HG02981 (cell line): ENCODE measurements at regions not wholly inside any gene's neighbourhood (a gene's known extent, or its start where the extent isn't known, plus 50 kb on each side); places are given as distances from the start of the nearest gene placed in this dataset.

Experiments used
- ATAC-seq: cut with Tn5 transposase; IDR thresholded peaks from one replicate; pipeline ENCODE4 v1.9.1; 2021; ENCODE audit warnings: mild to moderate bottlenecking, moderate library complexity; ENCODE audit not compliant: unreplicated experiment

DNA sequence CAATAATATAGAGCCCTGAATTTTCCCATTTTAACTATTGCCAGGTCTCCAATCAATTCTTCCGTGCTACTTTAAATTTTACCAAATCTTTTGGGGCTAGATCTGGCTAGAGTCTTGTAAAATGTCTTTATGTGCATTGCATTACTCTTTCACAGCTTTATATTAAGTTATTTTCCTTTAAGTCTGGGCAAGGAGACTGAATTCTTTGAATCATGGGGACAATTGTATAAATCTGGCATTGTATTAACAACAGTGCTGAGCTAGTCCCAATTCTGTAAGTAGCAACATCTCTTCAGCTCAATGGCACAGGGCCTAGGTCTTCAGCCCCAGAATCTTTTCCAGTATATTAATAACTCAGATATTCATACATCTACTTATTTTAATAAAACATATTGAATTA, 1080.4 kb upstream of the INTU start:
- ATAC-seq: no peak

DNA sequence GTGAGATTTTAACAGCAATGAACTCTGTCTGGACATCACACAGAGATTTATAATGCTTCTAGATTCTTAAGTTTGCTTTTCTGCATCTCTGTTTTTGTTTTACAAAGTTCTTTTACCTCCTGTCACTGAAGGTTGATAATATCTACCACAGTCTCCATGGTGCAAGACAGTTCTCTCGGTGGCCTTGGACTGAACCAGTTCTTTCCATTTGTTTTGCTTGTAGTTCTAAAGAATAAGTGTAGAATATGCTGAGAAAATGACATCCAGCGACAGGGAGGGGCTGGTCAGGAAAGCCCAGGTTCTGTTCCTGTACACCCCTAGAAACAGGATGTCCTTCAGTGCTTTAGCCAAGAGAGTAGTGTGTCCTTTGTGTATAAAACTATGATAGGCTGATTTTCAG, 1079.5 kb upstream of the INTU start:
- ATAC-seq: no peak

DNA sequence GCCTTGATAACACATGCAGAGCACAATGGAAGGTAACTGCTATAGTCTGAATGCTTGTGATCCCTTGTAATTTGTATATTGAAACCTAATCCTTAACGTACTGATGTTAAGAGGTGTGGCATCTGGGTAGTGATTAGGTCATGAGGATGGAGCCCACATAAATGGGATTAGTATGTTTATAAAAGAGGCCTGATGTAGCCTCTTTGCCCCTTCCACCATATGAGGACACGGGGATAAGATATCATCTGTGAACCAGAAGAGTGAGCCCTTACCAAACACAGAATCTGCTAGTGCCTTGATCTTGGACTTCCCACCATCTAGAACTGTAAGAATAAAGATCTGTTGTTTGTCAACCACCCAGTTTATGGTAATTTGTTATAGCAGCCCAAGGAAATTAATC, 1074.2 kb upstream of the INTU start:
- ATAC-seq: no peak

DNA sequence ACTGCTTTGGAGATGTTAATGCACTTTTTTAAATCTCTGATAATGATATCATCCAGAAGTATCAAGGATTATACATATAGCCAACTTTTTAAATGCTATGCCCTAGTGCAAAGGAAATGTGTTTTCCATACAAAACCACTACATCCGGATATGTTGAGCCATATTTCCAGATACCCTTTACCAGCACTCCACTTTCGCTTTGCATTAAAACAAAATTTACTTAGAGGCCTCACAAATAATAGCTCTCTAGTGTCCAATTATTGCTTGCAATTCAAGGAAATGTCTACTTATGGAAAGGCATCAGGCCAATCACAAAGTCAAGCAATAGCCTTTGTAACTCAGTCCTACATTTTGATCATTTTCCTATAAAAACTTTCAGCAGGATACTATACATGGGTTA, 1072.8 kb upstream of the INTU start:
- no peak for ATAC-seq

DNA sequence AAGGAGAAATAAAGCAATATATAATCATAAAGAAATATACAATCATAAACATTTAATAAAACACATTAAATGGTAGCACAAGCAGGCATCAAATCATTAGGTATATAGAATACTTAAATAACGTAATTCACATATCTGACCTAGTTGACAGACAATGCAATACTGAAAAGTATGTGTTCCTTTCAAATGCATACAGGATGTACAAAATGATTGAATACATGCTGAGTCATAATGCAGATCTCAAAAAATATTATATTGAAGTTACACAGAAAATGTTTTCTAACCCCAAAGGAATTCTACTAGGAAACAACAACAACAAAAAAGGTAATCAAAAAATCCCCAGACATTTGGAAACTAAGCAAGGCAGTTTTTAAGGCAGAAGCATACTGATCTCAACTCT, 1072.0 kb upstream of the INTU start:
- no peak for ATAC-seq

DNA sequence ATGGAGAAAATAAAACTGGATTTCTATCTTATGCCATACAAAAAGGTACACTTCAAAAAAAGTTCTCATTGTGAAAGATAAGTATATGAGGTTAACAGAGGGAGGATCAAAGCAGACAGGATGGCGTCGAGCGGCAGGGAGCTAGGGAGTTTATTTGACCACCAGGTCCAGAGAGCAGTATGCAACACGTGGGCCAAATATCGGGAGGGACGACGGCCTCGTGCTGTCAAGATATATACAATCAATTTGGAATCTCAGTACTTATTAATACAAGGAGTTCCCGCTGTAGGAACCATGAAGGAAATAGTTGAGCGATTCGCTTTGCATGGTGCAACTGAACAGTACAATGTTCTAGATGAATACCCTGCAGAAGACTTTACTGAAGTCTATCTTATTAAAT, 1069.4 kb upstream of the INTU start:
- ATAC-seq: no peak

DNA sequence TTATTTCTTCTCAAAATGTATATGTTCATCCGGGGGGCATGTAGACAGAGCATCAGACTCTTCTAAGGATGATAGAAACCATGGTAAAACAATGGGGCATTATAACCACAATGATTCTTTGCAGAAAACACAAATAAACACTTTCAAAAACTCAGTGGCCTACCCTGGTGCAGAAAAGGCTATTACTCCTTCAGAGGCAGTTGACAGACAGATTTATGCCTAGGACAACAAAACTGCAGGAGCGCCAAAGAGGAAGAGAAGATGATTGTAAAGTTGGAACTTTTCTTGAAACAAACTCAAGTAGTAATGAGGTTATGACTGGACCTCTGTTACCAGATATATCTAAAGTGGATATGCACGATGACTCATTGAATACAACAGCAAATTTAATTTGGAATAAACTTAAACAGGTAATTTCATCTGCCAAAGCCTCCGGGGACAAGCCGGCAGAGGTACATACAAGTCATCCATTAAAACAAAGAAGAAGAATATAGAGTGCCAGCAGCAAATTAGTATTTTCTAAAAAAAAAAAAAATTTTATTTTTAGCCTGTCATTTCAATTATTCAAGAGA, 1068.4 kb upstream of the INTU start:
- no peak for ATAC-seq

DNA sequence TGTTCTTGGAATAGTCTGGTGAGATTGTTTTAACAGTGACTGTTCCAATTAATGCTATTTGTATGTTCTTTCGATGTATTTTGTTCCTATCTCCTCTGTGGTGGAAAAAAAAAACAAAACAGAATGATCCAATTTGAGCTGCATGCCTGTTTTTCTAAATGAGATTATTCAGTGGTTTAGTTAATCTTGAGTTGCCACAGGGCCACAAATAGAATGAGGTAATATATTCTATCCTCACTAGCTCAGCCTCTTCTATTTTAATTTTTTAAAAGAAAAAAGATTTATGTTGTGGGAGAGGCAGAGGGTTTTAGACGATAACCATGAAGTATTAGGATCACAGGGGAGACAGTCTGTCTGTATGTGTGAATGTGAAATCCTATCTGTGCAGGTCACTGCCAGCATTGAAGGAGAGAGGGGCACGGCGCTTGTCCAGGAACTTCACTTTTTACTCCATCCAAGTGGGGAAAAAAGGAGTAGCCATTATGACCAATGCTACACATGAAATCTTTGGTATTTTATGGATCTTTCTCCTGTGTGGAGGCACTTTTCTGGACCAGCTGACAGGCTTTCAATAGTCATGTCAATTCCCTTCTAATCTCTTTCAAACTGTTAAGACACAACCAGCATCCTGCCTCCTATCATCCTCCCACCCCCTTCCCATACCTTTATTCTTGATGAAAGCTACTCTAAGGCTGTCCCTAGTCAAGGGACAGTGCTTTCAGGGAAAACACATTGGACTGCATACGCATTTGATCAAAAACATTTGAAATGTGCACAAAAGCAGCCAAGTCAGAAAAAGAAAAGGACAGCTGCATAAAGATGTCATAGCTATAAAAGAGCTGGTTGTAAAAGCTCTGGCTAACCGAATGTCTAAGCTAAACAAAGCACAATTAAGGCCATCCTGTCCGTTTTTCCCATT, 1063.8 kb upstream of the INTU start:
- ATAC-seq: no peak

DNA sequence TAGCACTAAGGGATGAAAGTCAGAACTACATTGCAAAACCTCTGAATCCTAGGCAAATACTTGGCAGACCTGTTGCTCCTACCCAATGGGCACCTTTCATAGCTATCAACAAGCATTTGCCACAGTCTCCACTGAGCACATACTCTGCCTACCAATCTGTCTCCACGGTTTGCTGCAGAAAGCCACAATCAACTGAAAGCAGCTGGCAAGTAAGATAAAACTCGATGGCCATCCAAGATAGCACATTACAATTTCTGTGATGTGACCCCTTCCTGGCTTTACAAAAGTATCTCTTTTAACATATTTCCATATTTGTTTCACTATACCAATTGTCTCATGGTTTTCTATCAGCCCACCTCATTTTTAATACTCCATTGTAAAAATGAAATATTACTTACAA, 1060.5 kb upstream of the INTU start:
- no peak for ATAC-seq

DNA sequence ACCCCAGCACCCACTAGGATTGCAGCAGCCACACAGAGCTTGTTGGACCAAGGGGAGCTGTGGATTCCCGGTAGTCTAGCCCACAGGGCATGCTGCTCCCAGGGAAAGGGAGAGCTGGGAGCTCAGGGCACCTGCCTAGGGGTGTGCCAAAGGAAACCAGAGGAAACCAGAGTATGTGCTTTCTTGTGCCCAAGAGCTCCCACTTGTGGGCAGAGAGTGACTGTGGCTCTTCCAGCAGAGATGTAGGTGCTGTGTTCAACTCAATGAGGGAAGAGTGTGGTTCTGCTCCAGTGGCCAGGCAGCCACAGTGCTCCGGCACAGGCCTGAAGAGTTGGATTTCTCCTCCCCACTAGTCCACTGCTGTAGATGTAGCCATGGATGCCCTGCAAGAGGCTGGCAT, 1050.0 kb upstream of the INTU start:
- no peak for ATAC-seq

DNA sequence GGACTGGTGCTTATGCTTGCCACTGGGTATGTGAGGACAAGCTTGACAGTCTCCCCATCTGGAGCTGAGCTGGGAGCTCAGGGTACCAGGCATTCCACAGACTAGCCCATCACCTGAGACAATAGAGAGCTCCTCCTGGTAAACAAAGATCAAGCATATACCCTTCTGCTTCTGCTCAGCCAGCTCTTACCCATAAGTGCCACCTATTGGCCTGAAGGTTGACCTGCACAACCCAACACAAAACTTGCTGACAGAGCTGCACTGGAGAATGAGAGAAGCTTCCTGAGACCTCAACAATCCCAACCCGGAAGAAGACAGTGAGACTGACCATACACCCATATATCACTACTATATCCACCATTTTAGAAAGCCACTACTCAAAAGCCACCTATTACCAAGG, 1049.2 kb upstream of the INTU start:
- ATAC-seq: no peak

DNA sequence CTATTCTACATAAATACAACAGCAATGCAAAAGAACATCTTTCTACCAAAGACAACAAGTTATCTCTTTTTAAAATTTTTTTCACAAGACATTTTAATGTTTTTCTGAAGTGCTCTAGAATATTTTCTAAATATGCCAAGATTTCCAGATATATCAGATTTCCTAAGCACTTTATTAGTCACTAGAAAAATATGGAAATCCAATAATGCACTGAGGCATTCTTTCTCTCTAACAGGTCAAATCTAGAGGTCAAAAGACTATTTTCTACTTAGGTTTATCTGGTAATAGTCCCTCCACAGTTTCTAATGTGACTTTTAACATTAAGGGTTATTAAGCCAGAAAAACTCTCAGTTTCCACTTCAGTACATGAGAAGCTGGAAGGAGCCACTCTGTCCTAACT, 1041.2 kb upstream of the INTU start:
- no peak for ATAC-seq

DNA sequence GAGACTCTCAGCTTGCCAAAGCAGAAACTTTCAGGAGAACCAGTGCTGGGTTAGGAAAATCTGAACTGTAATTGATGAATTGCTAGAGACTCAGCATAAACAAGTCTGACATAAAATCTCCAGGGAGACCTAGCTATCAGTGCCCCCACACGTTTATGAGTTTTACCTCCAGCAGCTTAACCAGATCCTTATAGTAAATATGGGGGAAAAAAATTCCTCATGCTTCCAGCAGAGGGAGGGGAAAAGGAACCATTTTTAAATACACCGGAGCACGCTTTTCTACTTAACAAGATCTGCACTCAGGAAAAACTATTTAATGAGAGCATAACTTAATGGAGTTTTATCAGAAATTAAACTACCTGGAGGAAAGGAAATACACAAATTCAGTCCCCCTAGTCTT, 1040.7 kb upstream of the INTU start:
- ATAC-seq: no peak

DNA sequence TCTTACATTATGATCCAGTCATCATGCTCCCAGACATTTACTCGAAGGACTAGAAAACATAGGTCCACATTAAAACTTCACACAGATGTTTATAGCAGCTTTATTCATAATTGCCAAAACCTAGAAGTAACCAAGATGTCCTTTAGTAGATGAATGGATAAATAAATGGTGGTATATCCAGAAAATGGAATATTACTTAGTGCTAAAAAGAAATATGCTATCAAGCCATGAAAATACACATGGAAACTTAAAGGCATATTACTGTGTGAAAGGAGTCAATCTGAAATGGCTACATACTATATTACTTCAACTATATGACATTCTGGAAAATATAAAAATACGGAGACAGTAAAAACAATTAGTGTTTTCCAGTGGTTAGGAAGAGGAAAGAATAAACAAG, 1039.1 kb upstream of the INTU start:
- ATAC-seq: no peak

DNA sequence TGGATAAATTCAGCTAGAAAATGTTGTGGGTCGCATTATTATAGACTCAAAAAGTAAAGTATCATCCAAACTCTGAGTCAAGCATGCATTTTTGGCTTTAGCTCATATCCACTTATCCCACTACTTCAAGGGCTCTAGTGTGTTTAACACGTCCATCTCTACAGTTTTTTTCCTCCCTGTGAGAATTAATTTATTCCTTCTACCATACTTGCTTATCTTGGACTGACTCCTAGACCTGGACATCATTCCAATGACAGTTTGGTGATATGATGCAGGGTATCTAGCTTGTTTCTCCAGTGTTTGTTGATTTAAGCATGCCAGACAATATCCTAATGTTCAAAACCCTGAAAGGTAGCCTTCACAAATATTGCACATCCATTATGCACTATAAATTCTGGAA, 1037.1 kb upstream of the INTU start:
- no peak for ATAC-seq

DNA sequence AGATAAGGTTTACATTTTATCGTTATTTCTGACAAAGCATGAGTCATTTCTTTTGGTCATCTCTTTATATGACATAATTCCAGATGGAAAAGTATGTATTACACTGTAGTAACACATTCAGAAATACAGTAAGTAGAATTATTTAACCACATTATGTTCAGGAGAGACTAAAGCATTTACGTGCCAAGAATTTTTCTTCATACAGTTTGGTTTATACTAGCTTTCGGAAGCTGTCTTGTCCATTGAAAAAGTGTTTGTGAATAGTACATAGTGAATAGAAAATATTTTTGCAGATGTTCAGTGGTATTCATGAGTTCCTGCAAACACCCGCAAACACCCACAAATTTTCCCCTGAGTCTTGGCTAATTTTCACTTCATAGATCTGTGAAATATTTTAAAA, 1033.0 kb upstream of the INTU start:
- ATAC-seq: no peak

DNA sequence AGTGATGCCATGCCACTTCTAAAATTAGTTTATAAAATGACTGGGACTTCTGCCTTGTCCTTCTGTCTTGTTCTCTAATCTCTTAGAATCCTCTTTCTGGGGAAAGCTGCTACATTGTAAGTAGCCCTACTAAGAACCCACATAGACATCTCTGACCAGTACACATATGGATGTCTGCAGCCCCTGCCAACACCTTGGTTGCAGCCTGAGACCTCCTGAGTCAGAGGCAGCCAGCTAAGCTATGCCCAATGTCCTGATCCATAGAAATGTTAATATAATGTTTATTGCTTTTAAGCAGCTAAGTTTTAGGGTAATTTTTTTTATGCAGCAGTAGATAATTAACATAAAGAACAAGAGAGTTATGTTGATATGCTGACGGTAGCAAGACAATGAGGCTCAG, 1029.5 kb upstream of the INTU start:
- no peak for ATAC-seq

DNA sequence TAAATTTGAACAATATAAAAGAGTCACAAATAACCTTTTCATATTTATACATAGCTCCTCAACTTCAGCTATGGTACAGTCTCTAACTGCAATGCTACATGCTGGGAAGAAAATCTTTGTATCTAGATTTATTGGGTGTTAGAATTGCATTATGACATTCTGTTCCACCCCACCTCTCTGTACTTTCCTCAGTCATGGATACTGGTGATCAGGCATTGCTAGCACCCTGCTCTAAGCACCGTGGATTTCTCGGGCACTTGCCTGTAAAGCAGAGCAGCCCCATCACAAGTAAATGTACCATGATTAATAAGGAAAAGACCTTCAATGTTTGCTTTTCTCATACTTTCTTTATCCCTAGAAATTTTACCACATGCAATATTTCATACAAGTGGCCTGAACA, 1028.9 kb upstream of the INTU start:
- ATAC-seq: no peak

DNA sequence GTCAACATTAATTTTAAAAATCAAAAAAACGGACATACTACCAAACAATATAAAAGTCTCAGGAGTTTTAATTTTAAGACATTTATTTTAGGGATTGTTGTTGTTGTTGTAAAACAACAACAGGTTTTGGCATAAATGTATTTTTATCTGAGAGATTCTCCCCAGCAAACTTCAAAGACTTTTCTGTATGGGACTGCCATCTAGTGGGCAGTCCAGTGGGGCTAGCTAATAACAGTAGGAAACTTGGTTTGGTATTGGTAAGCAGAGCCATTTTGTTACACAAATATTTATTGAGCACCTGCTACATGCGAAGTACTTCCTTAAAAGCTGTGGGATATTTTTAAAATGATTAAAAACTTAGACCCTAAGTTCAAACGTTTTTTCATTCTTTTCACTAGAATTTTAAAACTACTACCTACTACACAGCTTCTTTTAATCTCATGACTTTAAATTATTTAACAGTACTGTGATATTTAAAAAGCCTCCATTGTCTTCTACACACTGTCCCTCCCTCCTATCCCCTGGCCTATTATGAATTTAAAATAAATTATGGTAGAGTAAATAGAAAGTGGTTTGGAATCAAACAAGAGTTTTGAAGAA, 1028.4 kb upstream of the INTU start:
- peak; percentile 89 for ATAC-seq

DNA sequence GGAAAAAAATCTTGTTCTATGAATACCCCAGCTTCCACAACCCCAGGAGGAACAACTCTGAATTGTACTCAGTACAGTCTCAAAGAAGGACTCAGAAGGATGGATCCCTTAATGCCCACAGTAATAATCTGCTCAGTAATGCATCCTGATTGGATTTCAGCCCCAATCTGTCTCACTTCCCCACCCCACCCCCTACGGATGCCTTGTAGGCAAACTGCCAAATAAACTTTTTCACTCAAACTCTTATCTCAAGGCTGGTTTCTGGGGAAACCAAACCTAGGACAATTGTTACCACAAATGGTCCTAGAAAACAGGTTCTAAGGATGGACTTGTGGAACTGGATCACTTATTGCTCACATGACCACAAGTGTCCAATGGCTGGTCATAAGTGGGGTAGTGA, 1021.8 kb upstream of the INTU start:
- no peak for ATAC-seq

DNA sequence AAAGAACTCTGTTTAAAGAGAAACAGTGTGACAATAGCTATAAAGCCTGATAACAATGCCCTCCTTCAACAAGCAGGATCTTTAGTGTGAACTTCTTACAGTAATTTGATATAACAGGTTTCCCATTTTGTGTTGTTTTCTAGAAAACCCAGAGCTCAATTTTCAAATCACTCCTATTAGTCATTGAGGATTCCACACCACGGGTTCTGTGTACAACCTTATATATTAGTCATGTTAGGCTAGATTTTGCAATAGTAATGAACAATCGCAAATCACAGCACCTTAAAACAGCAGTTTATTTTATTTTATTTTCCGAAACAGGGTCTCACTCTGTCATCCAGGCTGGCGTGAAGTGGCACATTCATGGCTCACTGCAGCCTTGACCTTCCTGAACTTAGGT, 1020.9 kb upstream of the INTU start:
- no peak for ATAC-seq

DNA sequence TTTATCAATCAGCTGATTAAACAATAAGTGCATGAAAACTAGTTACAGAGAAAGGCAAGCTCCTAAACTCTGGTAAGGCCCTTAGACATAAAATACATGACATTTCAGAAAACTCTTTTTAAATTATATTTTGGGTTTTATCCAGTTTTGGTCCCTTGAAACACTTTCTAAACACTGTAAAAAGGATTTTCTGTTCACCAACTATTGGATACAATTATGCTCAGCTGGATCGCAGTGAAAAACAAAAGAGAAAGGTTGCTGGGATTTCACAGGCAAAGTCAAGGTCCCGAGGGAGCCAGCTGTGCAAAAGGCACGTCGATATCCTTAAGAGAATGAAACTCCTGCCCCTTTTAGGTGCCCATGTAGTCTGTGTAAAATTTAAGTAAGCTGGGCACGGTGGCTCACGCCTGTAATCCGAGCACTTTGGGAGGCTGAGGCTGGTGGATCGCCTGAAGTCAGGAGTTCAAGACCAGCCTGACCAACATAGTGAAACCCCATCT, 1018.4 kb upstream of the INTU start:
- no peak for ATAC-seq
